IMR-90 (cell line): ENCODE measurements at regions not wholly inside any gene's neighbourhood (a gene's known extent, or its start where the extent isn't known, plus 50 kb on each side); places are given as distances from the start of the nearest gene placed in this dataset.

Experiments used
- ATAC-seq: fragments of 200-7000 bp; cut with Tn5 transposase; 2 replicates; pipeline ENCODE4 v1.9.1; 2020; ENCODE audit warnings: low read depth, mild to moderate bottlenecking, moderate library complexity
- BruUV-seq: library from RNA; stranded (reverse); fragments of 400-500 nt; replicated peaks from 2 replicates; lab custom pipeline; 2021; lab: Mats Ljungman, UMichigan
- CTCF ChIA-PET: fragments of 300-600 bp; formaldehyde crosslinking; extraction: SDS; loops from one replicate; lab custom pipeline; 2021; ENCODE audit warnings: antibody characterized with exemption; lab: Yijun Ruan, JAX
- POLR2A ChIA-PET: fragments of 300-600 bp; sonication (Branson Sonifier 250); formaldehyde crosslinking; loops from one replicate; lab custom pipeline; 2022; ENCODE audit warnings: antibody characterized with exemption; ENCODE audit not compliant: unreplicated experiment; lab: Charles Lee
- DNase-seq: peaks from one replicate; pipeline ENCODE4 v3.0.0; 2013
- H2AFZ ChIP-seq: replicated peaks from 2 replicates; pipeline ENCODE3; 2013; ENCODE audit warnings: low read length, mild to moderate bottlenecking; ENCODE audit not compliant: poor library complexity
- H2AK5ac ChIP-seq: 2 replicates; pipeline ENCODE4 v1.6.1; 2013; ENCODE audit warnings: low read depth, low read length, inconsistent platforms
- H2AK9ac ChIP-seq: replicated peaks from 2 replicates; pipeline ENCODE3; 2013; ENCODE audit warnings: mild to moderate bottlenecking, low read depth, low read length, moderate library complexity; ENCODE audit not compliant: poor library complexity
- H2BK120ac ChIP-seq: 2 replicates; pipeline ENCODE4 v1.6.1; 2013; ENCODE audit warnings: low read depth, low read length, inconsistent platforms
- H2BK15ac ChIP-seq: 3 replicates; pipeline ENCODE4 v1.6.1; 2013; ENCODE audit warnings: low read depth, low read length, inconsistent platforms
- H2BK20ac ChIP-seq: 2 replicates; pipeline ENCODE4 v1.6.1; 2013; ENCODE audit warnings: low read depth, mild to moderate bottlenecking, inconsistent platforms, low read length, moderate library complexity
- H2BK5ac ChIP-seq: 2 replicates; pipeline ENCODE4 v1.6.1; 2013; ENCODE audit warnings: mild to moderate bottlenecking, low read depth, low read length, inconsistent platforms; ENCODE audit not compliant: poor library complexity, severe bottlenecking
- H3K14ac ChIP-seq: replicated peaks from 2 replicates; pipeline ENCODE4 v1.6.1; 2013; ENCODE audit warnings: low read depth, low read length, inconsistent platforms
- H3K18ac ChIP-seq: 2 replicates; pipeline ENCODE4 v1.6.1; 2013; ENCODE audit warnings: low read depth, low read length, control low read depth
- H3K23ac ChIP-seq: 2 replicates; pipeline ENCODE4 v1.6.1; 2013; ENCODE audit warnings: low read depth, low read length, inconsistent platforms
- H3K27ac ChIP-seq: 2 replicates; pipeline ENCODE4 v1.5.1; 2013; ENCODE audit warnings: mild to moderate bottlenecking, control low read depth, low read length; ENCODE audit not compliant: insufficient read depth
- H3K27me3 ChIP-seq: 2 replicates; pipeline ENCODE4 v1.6.1; 2013; ENCODE audit warnings: low read length; ENCODE audit not compliant: control insufficient read depth, insufficient read depth
- H3K36me3 ChIP-seq: 2 replicates; pipeline ENCODE4 v1.6.1; 2013; ENCODE audit warnings: low read length, mixed read lengths; ENCODE audit not compliant: control insufficient read depth, insufficient read depth
- H3K4ac ChIP-seq: 2 replicates; pipeline ENCODE4 v1.6.1; 2013; ENCODE audit warnings: low read depth, low read length, inconsistent platforms
- H3K4me1 ChIP-seq: 2 replicates; pipeline ENCODE4 v1.6.1; 2013; ENCODE audit warnings: low read length, mixed read lengths; ENCODE audit not compliant: control insufficient read depth, insufficient read depth
- H3K4me2 ChIP-seq: 2 replicates; pipeline ENCODE4 v1.6.1; 2013; ENCODE audit warnings: low read depth, mild to moderate bottlenecking, control low read depth, low read length, moderate library complexity
- H3K4me3 ChIP-seq: 2 replicates; pipeline ENCODE4 v1.5.1; 2013; ENCODE audit warnings: low read depth, mild to moderate bottlenecking, control low read depth, low read length, moderate library complexity; ENCODE audit not compliant: insufficient read depth
- H3K56ac ChIP-seq: 2 replicates; pipeline ENCODE4 v1.6.1; 2013; ENCODE audit warnings: low read length, inconsistent platforms; ENCODE audit not compliant: insufficient read depth; ENCODE audit errors: extremely low read depth
- H3K79me1 ChIP-seq, 2 experiments: 2 replicates each; pipeline ENCODE4 v1.6.1; 2013; ENCODE audit warnings: low read length in 2 of 2, inconsistent platforms in 1 of 2, low read depth in 1 of 2
- H3K9ac ChIP-seq: 2 replicates; pipeline ENCODE4 v1.6.1; 2013; ENCODE audit warnings: low read depth, low read length, control low read depth
- H3K9me1 ChIP-seq: 2 replicates; pipeline ENCODE4 v1.6.1; 2013; ENCODE audit warnings: low read length, inconsistent platforms; ENCODE audit not compliant: insufficient read depth
- H3K9me3 ChIP-seq: 2 replicates; pipeline ENCODE4 v1.6.1; 2013; ENCODE audit warnings: low read length; ENCODE audit not compliant: control insufficient read depth, insufficient read depth
- H4K20me1 ChIP-seq: 2 replicates; pipeline ENCODE4 v1.6.1; 2013; ENCODE audit warnings: low read length, inconsistent platforms; ENCODE audit not compliant: insufficient read depth
- H4K5ac ChIP-seq: 2 replicates; pipeline ENCODE4 v1.6.1; 2013; ENCODE audit warnings: mild to moderate bottlenecking, low read depth, low read length, control low read depth
- H4K8ac ChIP-seq, 2 experiments: 2 replicates each; pipeline ENCODE4 v1.6.1; 2013; ENCODE audit warnings: low read depth in 2 of 2, low read length in 2 of 2, control low read depth in 1 of 2, inconsistent platforms in 1 of 2
- H4K91ac ChIP-seq: 2 replicates; pipeline ENCODE4 v1.6.1; 2013; ENCODE audit warnings: low read depth, low read length, inconsistent platforms; ENCODE audit not compliant: insufficient read depth
- BHLHE40 ChIP-seq: fragments of 150-350 bp; IDR thresholded peaks from 2 replicates; pipeline ENCODE4 v1.6.1; 2016; ENCODE audit warnings: mild to moderate bottlenecking, low read depth, low read length
- CEBPB ChIP-seq: IDR thresholded peaks from 2 replicates; pipeline ENCODE4 v1.6.1; 2012; ENCODE audit warnings: low read depth, low read length, improper control_type of control experiment
- CTCF ChIP-seq: conservative IDR thresholded peaks from 2 replicates; pipeline ENCODE4 v1.5.1; 2012; ENCODE audit warnings: mild to moderate bottlenecking, low read depth, low read length, improper control_type of control experiment
- MAZ ChIP-seq: IDR thresholded peaks from 2 replicates; pipeline ENCODE4 v1.6.1; 2012; ENCODE audit warnings: low read depth, mild to moderate bottlenecking, low read length, improper control_type of control experiment, moderate library complexity, borderline replicate concordance
- RAD21 ChIP-seq: IDR thresholded peaks from 2 replicates; pipeline ENCODE4 v1.6.1; 2012; ENCODE audit warnings: low read length, improper control_type of control experiment
- RFX5 ChIP-seq: IDR thresholded peaks from 2 replicates; pipeline ENCODE4 v1.8.0; 2012; ENCODE audit warnings: low read depth, mild to moderate bottlenecking, low read length, moderate library complexity
- SMC3 ChIP-seq: fragments of 150-350 bp; IDR thresholded peaks from 2 replicates; pipeline ENCODE4 v1.6.1; 2016; ENCODE audit warnings: low read depth, mild to moderate bottlenecking, antibody characterized with exemption, low read length, moderate library complexity
- WGBS, 2 experiments: methylation state at CpG; one replicate each; pipeline versions ENCODE4 v1.1.5 to v1.1.7; 2013; ENCODE audit warnings: missing lambda C conversion rate in 2 of 2; ENCODE audit not compliant: insufficient read length in 1 of 2; ENCODE audit errors: extremely low coverage in 2 of 2; 5-methylcytosine and 5-hydroxymethylcytosine counted together
- dilution Hi-C: fragments of 300-500 bp; cut with HindIII; formaldehyde crosslinking; loops from one replicate; pipeline ENCODE4 v1.14.3; 2018; ENCODE audit warnings: low sequenced_read_pairs; ENCODE audit not compliant: unreplicated experiment
- in situ Hi-C: fragments of 300-500 bp; cut with MboI; formaldehyde crosslinking; loops from 3 replicates; pipeline ENCODE4 v1.14.3; 2019; ENCODE audit warnings: low sequenced_read_pairs, inconsistent platforms, mixed read lengths
- intact Hi-C: fragments of 100-400 bp; cut with micrococcal nuclease; formaldehyde crosslinking; loops from 2 replicates; pipeline ENCODE4 v1.10.0; 2022
- TF ChIP-seq, protein P1 (sequence below): fragments of 150-350 bp; IDR thresholded peaks from 2 replicates; pipeline ENCODE4 v1.6.1; 2016; ENCODE audit warnings: low read depth, mild to moderate bottlenecking, low read length, moderate library complexity, borderline replicate concordance

DNA sequence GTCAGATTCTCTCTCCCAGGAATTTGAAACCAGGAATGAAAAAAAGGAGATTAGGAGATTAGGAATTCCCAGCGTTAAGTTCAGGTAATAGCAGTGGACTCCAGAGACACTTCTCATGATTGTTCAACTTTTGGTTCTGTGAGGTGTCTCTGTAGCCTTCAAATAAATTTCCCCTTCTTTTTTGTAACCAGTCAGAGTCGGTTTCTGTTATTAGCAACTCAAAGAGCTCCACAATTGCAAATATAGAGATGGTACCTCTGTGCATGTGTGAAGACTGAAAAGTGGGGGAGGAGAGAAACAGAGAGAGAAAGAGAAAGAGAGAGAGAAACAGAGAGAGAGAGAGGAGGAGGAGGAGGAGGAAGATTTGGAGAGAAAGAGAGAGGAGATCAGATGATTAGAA, 112.8 kb upstream of the STEAP1B start:
- peak overlapping the region; percentile 68; the same call in 1 of the 3 replicates for H2BK15ac ChIP-seq
- dilution Hi-C loops = no loop called here
- H3K27ac ChIP-seq = no peak overlapping the region

More for the DNA sequence above, 112.8 kb upstream of the STEAP1B start:
- BruUV-seq = no TSS peak
- TF ChIP-seq SMC3 (no peak), RFX5 (no peak), CEBPB (no peak), CTCF (no peak), BHLHE40 (no peak), MAZ (no peak), RAD21 (no peak)
- TF ChIP-seq, protein P1, sequence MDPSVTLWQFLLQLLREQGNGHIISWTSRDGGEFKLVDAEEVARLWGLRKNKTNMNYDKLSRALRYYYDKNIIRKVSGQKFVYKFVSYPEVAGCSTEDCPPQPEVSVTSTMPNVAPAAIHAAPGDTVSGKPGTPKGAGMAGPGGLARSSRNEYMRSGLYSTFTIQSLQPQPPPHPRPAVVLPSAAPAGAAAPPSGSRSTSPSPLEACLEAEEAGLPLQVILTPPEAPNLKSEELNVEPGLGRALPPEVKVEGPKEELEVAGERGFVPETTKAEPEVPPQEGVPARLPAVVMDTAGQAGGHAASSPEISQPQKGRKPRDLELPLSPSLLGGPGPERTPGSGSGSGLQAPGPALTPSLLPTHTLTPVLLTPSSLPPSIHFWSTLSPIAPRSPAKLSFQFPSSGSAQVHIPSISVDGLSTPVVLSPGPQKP = no peak
- Histone ChIP-seq H3K4me3 (no peak overlapping the region), H3K9me1 (peaks cover 4% of the 10 kb centered on the region), H4K5ac (no peak overlapping the region), H4K91ac (no peak overlapping the region), H2BK120ac (peak overlapping the region; percentile 60; the same call in 1 of the 2 replicates), H3K79me1 (no peaks in the 10 kb centered on the region), H3K4ac (peak overlapping the region; percentile 66; the same call in 1 of the 2 replicates), H3K14ac (peak overlapping the region; percentile 73), H2AK9ac (no peak overlapping the region), H2BK20ac (peak overlapping the region; percentile 46; the same call in 1 of the 2 replicates), H3K56ac (no peak overlapping the region), H4K8ac (no peak overlapping the region), H3K23ac (0 out of 2 replicates have a peak overlapping the region, but pooled peaks have one; percentile 24), H3K9me3 (peaks cover 8% of the 10 kb centered on the region), H3K9ac (no peak overlapping the region), H2AK5ac (no peak overlapping the region), H3K18ac (peak overlapping the region; percentile 42; the same call in 1 of the 2 replicates), H3K4me1 (peaks cover 14% of the 10 kb centered on the region), H3K4me2 (no peak overlapping the region), H2BK5ac (no peak overlapping the region), H3K36me3 (no peaks in the 10 kb centered on the region), H4K20me1 (no peaks in the 10 kb centered on the region), H3K27me3 (no peaks in the 10 kb centered on the region), H2AFZ (no peak overlapping the region)
- ChIA-PET POLR2A (interaction anchor here (0.6 kb wide), 1 partner anchor 26 kb away, joined by 3 read pairs; no protein-coding TSS in a partner anchor), CTCF (no interaction called here)
- in situ Hi-C loops = no loop called here
- intact Hi-C loops = no loop called here
- ATAC-seq (no peak), DNase-seq (no peak)
- WGBS, 2 experiments = no CpG with 5 or more reads among the region's 2 CpGs
